Neuronal stem cell (in vitro differentiated cells): ENCODE measurements at regions not wholly inside any gene's neighbourhood (a gene's known extent, or its start where the extent isn't known, plus 50 kb on each side); places are given as distances from the start of the nearest gene placed in this dataset.

Experiments
- DNase-seq: peaks from one replicate; pipeline ENCODE4 v3.0.0-alpha.2; 2013; ENCODE audit warnings: low spot score
- H2AFZ ChIP-seq: one replicate; pipeline ENCODE4 v1.6.1; 2013; ENCODE audit warnings: mild to moderate bottlenecking, low read length, inconsistent platforms
- H2AK5ac ChIP-seq: 2 replicates; pipeline ENCODE4 v1.6.1; 2013; ENCODE audit warnings: low read depth, mild to moderate bottlenecking, inconsistent platforms, low read length, moderate library complexity, mixed read lengths
- H2BK120ac ChIP-seq: 2 replicates; pipeline ENCODE4 v1.6.1; 2013; ENCODE audit warnings: low read depth, mild to moderate bottlenecking, inconsistent platforms, low read length, moderate library complexity, mixed read lengths
- H2BK12ac ChIP-seq: one replicate; pipeline ENCODE4 v1.6.1; 2013; ENCODE audit warnings: low read length, inconsistent platforms
- H2BK15ac ChIP-seq: 2 replicates; pipeline ENCODE4 v1.6.1; 2013; ENCODE audit warnings: mild to moderate bottlenecking, low read length, inconsistent platforms, mixed read lengths
- H2BK5ac ChIP-seq: one replicate; pipeline ENCODE4 v1.6.1; 2013; ENCODE audit warnings: inconsistent platforms, mild to moderate bottlenecking, low read length, moderate library complexity
- H3K14ac ChIP-seq: one replicate; pipeline ENCODE4 v1.6.1; 2013; ENCODE audit warnings: low read length, inconsistent platforms
- H3K18ac ChIP-seq: 2 replicates; pipeline ENCODE4 v1.6.1; 2013; ENCODE audit warnings: low read length, inconsistent platforms
- H3K23ac ChIP-seq: 2 replicates; pipeline ENCODE4 v1.6.1; 2013; ENCODE audit warnings: low read depth, mild to moderate bottlenecking, mixed read lengths, low read length, inconsistent platforms; ENCODE audit not compliant: poor library complexity
- H3K27ac ChIP-seq: replicated peaks from 3 replicates; pipeline ENCODE4 v1.5.1; 2013; ENCODE audit warnings: low read length, inconsistent platforms
- H3K27me3 ChIP-seq, 3 experiments: 2 replicates each; pipeline ENCODE4 v1.6.1; 2013; ENCODE audit warnings: low read length in 3 of 3, mild to moderate bottlenecking in 2 of 3, inconsistent platforms in 1 of 3, low read depth in 1 of 3, mixed read lengths in 1 of 3, moderate library complexity in 1 of 3; ENCODE audit not compliant: control insufficient read depth in 3 of 3, insufficient read depth in 3 of 3
- H3K36me3 ChIP-seq, 2 donors: replicated peaks in 1 of 2; 2 replicates each; pipeline ENCODE4 v1.6.1; 2013; ENCODE audit warnings: low read length in 2 of 2; ENCODE audit not compliant: control insufficient read depth in 2 of 2, insufficient read depth in 2 of 2
- H3K4ac ChIP-seq: 2 replicates; pipeline ENCODE4 v1.6.1; 2013; ENCODE audit warnings: inconsistent platforms, mild to moderate bottlenecking, low read length, moderate library complexity
- H3K4me1 ChIP-seq, 2 donors: 1 replicate in 1 of 2; 2 replicates in 1 of 2; pipeline ENCODE4 v1.6.1; 2013; ENCODE audit warnings: low read length in 2 of 2, low read depth in 1 of 2; ENCODE audit not compliant: control insufficient read depth in 2 of 2, insufficient read depth in 1 of 2
- H3K4me2 ChIP-seq: one replicate; pipeline ENCODE4 v1.6.1; 2013; ENCODE audit warnings: mild to moderate bottlenecking, low read length, inconsistent platforms; ENCODE audit not compliant: insufficient read depth, poor library complexity, severe bottlenecking
- H3K4me3 ChIP-seq, 2 donors: 2 replicates each; pipeline ENCODE4 v1.5.1; 2013; ENCODE audit warnings: low read length in 2 of 2, mild to moderate bottlenecking in 2 of 2, inconsistent platforms in 1 of 2, moderate library complexity in 1 of 2
- H3K79me1 ChIP-seq: one replicate; pipeline ENCODE4 v1.6.1; 2013; ENCODE audit warnings: low read depth, mild to moderate bottlenecking, inconsistent platforms, low read length, moderate library complexity
- H3K9ac ChIP-seq: one replicate; pipeline ENCODE4 v1.6.1; 2013; ENCODE audit warnings: mild to moderate bottlenecking, low read depth, low read length, inconsistent platforms; ENCODE audit not compliant: poor library complexity
- H3K9me3 ChIP-seq, 2 donors: replicated peaks in 1 of 2; 2 replicates each; pipeline versions ENCODE3 to v1.6.1; 2013; ENCODE audit warnings: low read length in 2 of 2, mild to moderate bottlenecking in 2 of 2, inconsistent platforms in 1 of 2, low read depth in 1 of 2, mixed read lengths in 1 of 2, moderate library complexity in 1 of 2; ENCODE audit not compliant: control insufficient read depth in 2 of 2, insufficient read depth in 1 of 2
- H4K8ac ChIP-seq: one replicate; pipeline ENCODE4 v1.6.1; 2013; ENCODE audit warnings: low read depth, mild to moderate bottlenecking, inconsistent platforms, low read length, moderate library complexity
- H4K91ac ChIP-seq: one replicate; pipeline ENCODE4 v1.6.1; 2013; ENCODE audit warnings: low read length, low read depth, mild to moderate bottlenecking, inconsistent platforms; ENCODE audit not compliant: poor library complexity
- WGBS, 2 donors: extraction: QIAGEN DNeasy Blood & Tissue Kit; methylation state at CpG; one replicate each; pipeline ENCODE4 v1.1.7; 2013; ENCODE audit warnings: missing lambda C conversion rate in 2 of 2, mixed read lengths in 1 of 2; ENCODE audit not compliant: insufficient read length in 2 of 2, insufficient replicate concordance in 1 of 2; ENCODE audit errors: extremely low coverage in 2 of 2; 5-methylcytosine and 5-hydroxymethylcytosine counted together

GRCh38 chr11:119890466-119890865, 161.5 kb upstream of the NECTIN1 start:
- Histone ChIP-seq H3K9ac (no peak overlapping the region), H2BK120ac (no peak overlapping the region), H3K27me3 (peaks cover 0 to 44% (median 0%) of the 10 kb centered on the region in 3 experiments), H2AK5ac (no peak overlapping the region), H3K4me2 (no peak overlapping the region), H3K79me1 (no peaks in the 10 kb centered on the region), H2AFZ (no peak overlapping the region), H3K27ac (no peak overlapping the region), H3K4ac (no peak overlapping the region), H3K4me3 (no peak overlapping the region), H4K8ac (no peak overlapping the region), H3K23ac (no peak overlapping the region), H3K9me3 (no peaks in the 10 kb centered on the region), H3K14ac (no peak overlapping the region), H3K18ac (no peak overlapping the region), H3K36me3 (no peaks in the 10 kb centered on the region), H2BK5ac (no peak overlapping the region), H2BK15ac (no peak overlapping the region), H4K91ac (no peak overlapping the region), H2BK12ac (no peak overlapping the region), H3K4me1 (peaks cover 0 to 7% of the 10 kb centered on the region in 2 donors)
- no peak for DNase-seq
- no CpG with 5 or more reads among the region's 5 CpGs for WGBS, 2 donors

GRCh38 chr11:119889728-119890280, 160.8 kb upstream of the NECTIN1 start:
- Histone ChIP-seq H3K4me1 (peaks cover 0 to 7% of the 10 kb centered on the region in 2 donors), H3K4me2 (no peak overlapping the region), H2AFZ (no peak overlapping the region), H3K4ac (no peak overlapping the region), H3K27ac (no peak overlapping the region), H2BK12ac (no peak overlapping the region), H3K36me3 (no peaks in the 10 kb centered on the region), H3K9ac (no peak overlapping the region), H2AK5ac (no peak overlapping the region), H3K18ac (no peak overlapping the region), H4K8ac (no peak overlapping the region), H3K79me1 (no peaks in the 10 kb centered on the region), H3K14ac (no peak overlapping the region), H3K9me3 (no peaks in the 10 kb centered on the region), H2BK15ac (no peak overlapping the region), H3K4me3 (no peak overlapping the region), H2BK120ac (no peak overlapping the region), H2BK5ac (no peak overlapping the region), H3K23ac (no peak overlapping the region), H4K91ac (no peak overlapping the region), H3K27me3 (peaks cover 0 to 44% (median 0%) of the 10 kb centered on the region in 3 experiments)
- no CpG with 5 or more reads among the region's 4 CpGs for WGBS, 2 donors
- no peak for DNase-seq

DNA sequence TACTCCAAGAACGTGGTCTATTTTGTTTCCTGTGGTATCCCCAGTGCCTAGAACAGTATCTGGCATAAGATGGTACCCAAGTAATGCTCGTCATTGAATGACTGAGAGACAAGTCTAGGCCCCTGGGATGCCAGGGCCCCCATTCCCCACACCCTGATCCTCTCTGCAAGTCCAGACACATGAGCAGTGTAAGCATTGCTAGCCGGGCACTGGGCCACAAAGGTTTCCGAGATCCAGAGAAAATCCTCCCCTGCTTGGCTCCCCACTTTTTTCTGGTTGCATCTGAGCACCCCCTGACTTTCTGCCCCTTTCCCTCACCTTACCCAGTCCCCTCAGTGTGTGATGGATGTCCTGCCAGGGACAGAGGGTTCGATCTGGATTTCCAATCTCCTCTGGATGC, 160.1 kb upstream of the NECTIN1 start:
- Histone ChIP-seq H3K23ac (no peak overlapping the region), H3K14ac (peak overlapping the region; percentile 9), H3K79me1 (no peaks in the 10 kb centered on the region), H2AFZ (no peak overlapping the region), H4K8ac (no peak overlapping the region), H3K4me3 (no peak overlapping the region), H3K27me3 (peaks cover 0 to 44% (median 0%) of the 10 kb centered on the region in 3 experiments), H2BK120ac (no peak overlapping the region), H2BK15ac (no peak overlapping the region), H3K18ac (no peak overlapping the region), H2BK12ac (no peak overlapping the region), H3K4me2 (no peak overlapping the region), H4K91ac (no peak overlapping the region), H2AK5ac (no peak overlapping the region), H3K36me3 (no peaks in the 10 kb centered on the region), H3K9me3 (no peaks in the 10 kb centered on the region), H3K4me1 (peaks cover 0 to 7% of the 10 kb centered on the region in 2 donors), H3K27ac (no peak overlapping the region), H2BK5ac (no peak overlapping the region), H3K9ac (no peak overlapping the region), H3K4ac (no peak overlapping the region)
- WGBS, 2 donors, result no CpG with 5 or more reads among the region's 5 CpGs
- DNase-seq, result no peak

GRCh38 chr11:119888119-119888518, 159.1 kb upstream of the NECTIN1 start:
- Histone ChIP-seq H3K79me1 (no peaks in the 10 kb centered on the region), H3K9ac (no peak overlapping the region), H3K27ac (no peak overlapping the region), H3K9me3 (no peaks in the 10 kb centered on the region), H3K18ac (no peak overlapping the region), H2AK5ac (no peak overlapping the region), H3K14ac (no peak overlapping the region), H3K4ac (no peak overlapping the region), H3K4me1 (peaks cover 0 to 7% of the 10 kb centered on the region in 2 donors), H2AFZ (no peak overlapping the region), H2BK12ac (no peak overlapping the region), H2BK120ac (no peak overlapping the region), H3K36me3 (no peaks in the 10 kb centered on the region), H4K8ac (no peak overlapping the region), H4K91ac (no peak overlapping the region), H3K4me2 (no peak overlapping the region), H3K4me3 (no peak overlapping the region), H2BK5ac (no peak overlapping the region), H2BK15ac (no peak overlapping the region), H3K27me3 (peaks cover 0 to 36% (median 0%) of the 10 kb centered on the region in 3 experiments), H3K23ac (no peak overlapping the region)
- WGBS, 2 donors, result no CpG with 5 or more reads among the region's 5 CpGs
- no peak for DNase-seq
